Right lobe of liver (tissue), 4 donors: ENCODE measurements at regions not wholly inside any gene's neighbourhood (a gene's known extent, or its start where the extent isn't known, plus 50 kb on each side); places are given as distances from the start of the nearest gene placed in this dataset.

Experiments used
- POLR2A ChIP-seq: fragments of 450-650 bp; IDR thresholded peaks from one replicate; pipeline ENCODE4 v1.6.1; 2017; ENCODE audit warnings: antibody characterized with exemption, mild to moderate bottlenecking
- TF ChIP-seq, protein P1 (sequence below), 4 donors: fragments of 200-600 bp in 3 of 4; fragments of 450-650 bp in 1 of 4; IDR thresholded peaks; one replicate each; pipeline versions ENCODE4 v1.5.1 to v1.8.0; 2016 to 2022; ENCODE audit warnings: antibody characterized with exemption in 4 of 4, mild to moderate bottlenecking in 2 of 4
- donor health status: DM: no; HTN: no; CAD: no.
- donor health status: DM: no; HTN: no; CAD: no.
- donor health status: DM: no; HTN: yes; CAD: no.

DNA sequence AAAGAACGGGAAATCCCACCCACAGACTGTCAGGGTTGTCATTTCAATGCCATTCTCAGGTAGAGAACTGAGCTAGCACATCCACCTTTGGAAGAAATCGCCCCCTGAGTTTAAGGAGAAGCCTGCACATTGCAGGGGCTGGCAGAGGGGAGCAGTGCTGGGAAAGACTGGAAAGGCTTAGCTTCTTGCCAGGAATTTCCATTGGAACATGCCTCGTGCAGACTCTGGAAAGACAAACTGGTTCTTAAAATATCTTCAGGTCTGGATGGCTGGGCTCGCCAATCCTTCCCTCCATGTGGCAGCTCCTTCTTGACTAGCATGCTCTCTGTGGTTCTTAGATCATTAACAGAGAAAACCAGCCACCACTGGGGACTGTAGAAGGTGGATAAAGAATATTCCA is 414.1 kb downstream of the TSHZ3 start:
- TF ChIP-seq POLR2A: no peak
- TF ChIP-seq, protein P1, sequence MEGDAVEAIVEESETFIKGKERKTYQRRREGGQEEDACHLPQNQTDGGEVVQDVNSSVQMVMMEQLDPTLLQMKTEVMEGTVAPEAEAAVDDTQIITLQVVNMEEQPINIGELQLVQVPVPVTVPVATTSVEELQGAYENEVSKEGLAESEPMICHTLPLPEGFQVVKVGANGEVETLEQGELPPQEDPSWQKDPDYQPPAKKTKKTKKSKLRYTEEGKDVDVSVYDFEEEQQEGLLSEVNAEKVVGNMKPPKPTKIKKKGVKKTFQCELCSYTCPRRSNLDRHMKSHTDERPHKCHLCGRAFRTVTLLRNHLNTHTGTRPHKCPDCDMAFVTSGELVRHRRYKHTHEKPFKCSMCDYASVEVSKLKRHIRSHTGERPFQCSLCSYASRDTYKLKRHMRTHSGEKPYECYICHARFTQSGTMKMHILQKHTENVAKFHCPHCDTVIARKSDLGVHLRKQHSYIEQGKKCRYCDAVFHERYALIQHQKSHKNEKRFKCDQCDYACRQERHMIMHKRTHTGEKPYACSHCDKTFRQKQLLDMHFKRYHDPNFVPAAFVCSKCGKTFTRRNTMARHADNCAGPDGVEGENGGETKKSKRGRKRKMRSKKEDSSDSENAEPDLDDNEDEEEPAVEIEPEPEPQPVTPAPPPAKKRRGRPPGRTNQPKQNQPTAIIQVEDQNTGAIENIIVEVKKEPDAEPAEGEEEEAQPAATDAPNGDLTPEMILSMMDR (IDR thresholded peaks at IDR 0.05): no peak
